H1 (cell line): ENCODE measurements at regions not wholly inside any gene's neighbourhood (a gene's known extent, or its start where the extent isn't known, plus 50 kb on each side); places are given as distances from the start of the nearest gene placed in this dataset.

Experiments used
- CTCF ChIP-seq, 3 experiments: IDR thresholded peaks; 1 replicate in 2 of 3; 2 replicates in 1 of 3; pipeline versions ENCODE4 v1.5.1 to v1.6.1; 2011; ENCODE audit warnings: low read length in 3 of 3, mild to moderate bottlenecking in 3 of 3, inconsistent platforms in 2 of 3, low read depth in 1 of 3, moderate library complexity in 1 of 3; ENCODE audit not compliant: insufficient read depth in 1 of 3; ENCODE audit errors: control extremely low read depth in 1 of 3
- KDM5A ChIP-seq: fragments of 200-600 bp; IDR thresholded peaks from 2 replicates; pipeline ENCODE4 v1.7.1; 2012; ENCODE audit warnings: mild to moderate bottlenecking, low read length, inconsistent platforms, mixed read lengths
- RXRA ChIP-seq: IDR thresholded peaks from 2 replicates; pipeline ENCODE4 v1.6.1; 2011; ENCODE audit warnings: low read depth, mild to moderate bottlenecking, low read length, moderate library complexity; ENCODE audit not compliant: insufficient read depth

- TF ChIP-seq RXRA (no peak), CTCF (IDR thresholded peaks at IDR 0.05; ENCODE audit: control extremely low read depth in 1 of 3, insufficient read depth in 1 of 3, low read depth in 1 of 3, low read length in 3 of 3) (no peak), KDM5A (no peak)
These were observed 155.6 kb upstream of the PRSS58 start (continued) for GRCh38 chr7:142413280-142414000.
